ENCODE measurements at regions not wholly inside any gene's neighbourhood (a gene's known extent, or its start where the extent isn't known, plus 50 kb on each side); places are given as distances from the start of the nearest gene placed in this dataset.

- Histone ChIP-seq H3K9me3 (no peaks in the 10 kb centered on the region), H3K4me1 (ENCODE audit: low read depth) (peaks cover 14% of the 10 kb centered on the region), H3K4me3 (no peak overlapping the region), H3K36me3 (ENCODE audit: low read depth) (no peaks in the 10 kb centered on the region)
- TF ChIP-seq CTCF (IDR thresholded peaks at IDR 0.05): no peak
- no peak for ATAC-seq
- DNase-seq: peak in 2 of 3 donors; percentile 26 to 32
- intact Hi-C loops (cut with DNase I, micrococcal nuclease): no loop called here
Measured at GRCh38 chr2:71277536-71278103, 50.7 kb upstream of the PAIP2B start.

- Histone ChIP-seq H3K9me3 (no peaks in the 10 kb centered on the region), H3K36me3 (ENCODE audit: low read depth) (no peaks in the 10 kb centered on the region), H3K4me3 (no peak overlapping the region), H3K4me1 (ENCODE audit: low read depth) (peaks cover 14% of the 10 kb centered on the region)
- intact Hi-C loops (cut with DNase I, micrococcal nuclease): no loop called here
- TF ChIP-seq CTCF (IDR thresholded peaks at IDR 0.05): no peak
- DNase-seq (no peak), ATAC-seq (no peak)
Measured at GRCh38 chr2:71277147-71277475, 50.2 kb upstream of the PAIP2B start.

DNA sequence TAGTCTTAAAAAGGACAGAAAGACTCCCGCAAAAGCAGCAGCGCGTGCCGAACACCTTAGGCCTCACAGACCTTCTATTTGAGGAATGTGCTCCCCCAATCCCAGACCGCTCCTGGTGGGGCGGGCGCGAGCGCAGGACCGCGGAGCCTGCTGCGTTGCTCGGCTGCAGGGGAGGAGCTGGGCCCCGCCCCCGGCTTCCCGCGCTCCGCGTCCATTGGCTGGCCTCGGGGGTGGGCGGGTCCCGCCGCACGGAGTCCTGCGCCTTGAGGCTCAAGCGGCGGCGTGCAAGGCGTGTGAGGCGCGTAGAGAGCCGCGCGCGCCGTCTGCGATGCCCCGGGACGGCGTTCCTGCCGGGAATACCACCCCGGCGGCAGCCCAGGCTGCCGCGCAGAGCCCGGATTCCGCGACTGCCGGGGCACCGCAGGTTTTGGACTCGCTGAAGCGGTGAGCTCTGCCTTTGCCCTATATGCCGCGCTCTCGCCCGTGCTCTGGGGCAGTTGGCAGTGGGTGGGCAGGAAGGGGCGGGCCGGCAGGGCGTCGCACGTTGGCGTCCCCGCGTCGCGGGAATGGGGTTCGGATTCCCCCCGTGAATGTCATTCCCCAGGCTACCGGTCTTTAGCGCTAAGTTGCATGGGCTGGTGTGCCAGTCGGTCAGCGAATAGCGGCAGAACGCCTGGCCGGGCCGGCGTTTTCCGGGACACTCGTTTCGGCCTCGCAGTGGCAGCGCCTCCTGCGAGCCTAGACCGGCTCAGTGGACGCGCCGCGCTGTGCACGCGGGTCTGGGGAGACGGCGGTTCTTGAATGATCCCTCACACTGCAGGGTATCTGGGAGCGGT, 49.6 kb upstream of the PAIP2B start:
- H3K36me3 ChIP-seq (ENCODE audit: low read depth): no peaks in the 10 kb centered on the region

More for the DNA sequence above, 49.6 kb upstream of the PAIP2B start:
- intact Hi-C loops (cut with DNase I, micrococcal nuclease): no loop called here
- no peak for TF ChIP-seq CTCF (IDR thresholded peaks at IDR 0.05)
- H3K9me3 ChIP-seq: no peaks in the 10 kb centered on the region
- peak; percentile 89 to 93 (median 92) for DNase-seq
- peak; percentile 100 for ATAC-seq
- peak overlapping the region; percentile 15 for H3K4me3 ChIP-seq
- peaks cover 14% of the 10 kb centered on the region for H3K4me1 ChIP-seq (ENCODE audit: low read depth)

All from mucosa of descending colon (tissue), 3 donors.